Thymus (tissue), 11 donors: ENCODE measurements at regions not wholly inside any gene's neighbourhood (a gene's known extent, or its start where the extent isn't known, plus 50 kb on each side); places are given as distances from the start of the nearest gene placed in this dataset.

Source experiments
- DNase-seq, 9 donors: peaks; one replicate each; pipeline ENCODE4 v3.0.0-alpha.2; 2013; ENCODE audit warnings: low spot score in 9 of 9, low read depth in 6 of 9, missing footprints in 1 of 9
- H3K27ac ChIP-seq, 2 donors: one replicate each; pipeline ENCODE4 v1.5.1; 2013; ENCODE audit warnings: control low read depth in 1 of 2, low read depth in 1 of 2, low read length in 1 of 2, mild to moderate bottlenecking in 1 of 2, moderate library complexity in 1 of 2
- H3K27me3 ChIP-seq, 2 donors: one replicate each; pipeline ENCODE4 v1.5.1; 2013; ENCODE audit warnings: low read length in 1 of 2; ENCODE audit not compliant: control insufficient read depth in 2 of 2, insufficient read depth in 1 of 2
- H3K36me3 ChIP-seq, 2 donors: one replicate each; pipeline ENCODE4 v1.5.1; 2013; ENCODE audit warnings: low read length in 1 of 2, mild to moderate bottlenecking in 1 of 2, moderate library complexity in 1 of 2; ENCODE audit not compliant: control insufficient read depth in 2 of 2, insufficient read depth in 2 of 2
- H3K4me1 ChIP-seq, 2 donors: one replicate each; pipeline ENCODE4 v1.5.1; 2013; ENCODE audit warnings: low read length in 2 of 2; ENCODE audit not compliant: control insufficient read depth in 2 of 2, insufficient read depth in 2 of 2
- H3K4me3 ChIP-seq, 2 donors: one replicate each; pipeline ENCODE4 v1.5.1; 2013; ENCODE audit warnings: low read length in 2 of 2, control low read depth in 1 of 2, mild to moderate bottlenecking in 1 of 2
- H3K9me3 ChIP-seq, 2 donors: one replicate each; pipeline ENCODE4 v1.5.1; 2013; ENCODE audit warnings: low read length in 1 of 2, mild to moderate bottlenecking in 1 of 2; ENCODE audit not compliant: control insufficient read depth in 2 of 2, insufficient read depth in 1 of 2
- WGBS: extraction: QIAGEN DNeasy Blood & Tissue Kit; methylation state at CpG from one replicate; pipeline ENCODE4 v1.1.7; 2013; 5-methylcytosine and 5-hydroxymethylcytosine counted together
- donor health status: healthy.

DNA sequence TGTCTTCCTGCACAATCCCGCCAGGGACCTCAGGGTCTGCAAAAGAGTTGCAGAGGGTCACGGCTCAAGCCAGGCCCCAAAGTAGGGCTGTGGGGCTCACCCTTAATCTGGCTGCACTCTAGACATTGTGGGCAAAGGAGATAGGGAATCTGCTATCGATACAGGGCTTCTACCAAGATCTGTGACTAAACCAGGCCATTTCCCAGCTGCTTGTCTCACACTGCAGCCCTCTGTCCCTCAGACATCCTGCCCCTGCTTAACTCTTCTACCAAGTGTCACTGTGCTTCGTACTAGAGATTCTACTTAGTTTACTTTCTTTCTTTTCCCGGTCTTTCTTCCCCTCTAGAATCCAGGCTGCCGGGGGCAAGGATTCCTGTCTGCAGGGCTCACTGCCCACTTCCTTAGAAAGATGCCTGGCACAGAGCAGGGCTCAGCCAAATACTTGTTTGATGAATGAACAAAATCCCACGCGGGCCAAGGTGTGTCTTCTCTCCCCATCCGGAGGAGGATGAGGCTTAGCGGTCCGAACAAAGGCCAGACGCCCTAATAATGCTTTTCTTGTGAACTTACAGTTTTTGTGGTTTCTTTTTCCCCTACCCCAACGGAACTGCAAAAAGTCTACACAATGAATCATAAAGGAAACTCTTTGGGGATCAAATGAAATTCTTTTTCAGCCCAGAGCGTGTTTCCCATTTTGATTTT is 61.3 kb upstream of the ANO1 start:
- H3K36me3 ChIP-seq = no peaks in the 10 kb centered on the region
- 54% methylated on average over 14 of the region's 14 CpGs for WGBS
- no peaks in the 10 kb centered on the region for H3K4me1 ChIP-seq
- H3K4me3 ChIP-seq = no peak overlapping the region
- H3K27me3 ChIP-seq = no peaks in the 10 kb centered on the region
- H3K27ac ChIP-seq = no peak overlapping the region
- no peak for DNase-seq
- no peaks in the 10 kb centered on the region for H3K9me3 ChIP-seq

GRCh38 chr11:70018816-70019215 is 59.3 kb upstream of the ANO1 start:
- Histone ChIP-seq H3K4me1 (no peaks in the 10 kb centered on the region), H3K36me3 (no peaks in the 10 kb centered on the region), H3K27me3 (no peaks in the 10 kb centered on the region), H3K27ac (no peak overlapping the region), H3K9me3 (no peaks in the 10 kb centered on the region), H3K4me3 (no peak overlapping the region)
- 90% methylated on average over 6 of the region's 6 CpGs for WGBS
- DNase-seq = no peak

DNA sequence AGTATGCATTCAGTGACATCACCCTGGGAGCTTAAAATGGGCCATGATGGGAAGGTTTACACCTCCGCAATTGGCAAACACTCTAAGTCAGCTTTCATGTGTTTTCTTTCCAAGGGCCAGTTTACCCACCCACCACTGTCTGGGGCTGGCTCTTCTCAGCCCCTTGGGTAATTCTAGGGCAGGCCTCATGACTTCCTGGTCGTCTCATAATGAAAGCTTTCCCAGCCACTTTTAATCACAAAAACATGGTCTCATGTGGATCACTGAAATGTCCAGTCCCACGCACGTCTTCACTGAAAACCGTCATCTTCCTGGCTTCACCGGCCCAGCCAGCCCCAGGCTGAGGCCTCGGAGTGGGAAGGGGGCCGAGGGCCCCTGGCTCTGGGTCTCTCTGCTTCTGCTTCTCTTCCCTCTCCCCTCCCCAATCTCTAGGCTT is 58.5 kb upstream of the ANO1 start:
- Histone ChIP-seq H3K4me1 (no peaks in the 10 kb centered on the region), H3K36me3 (no peaks in the 10 kb centered on the region), H3K27me3 (no peaks in the 10 kb centered on the region), H3K9me3 (no peaks in the 10 kb centered on the region), H3K4me3 (no peak overlapping the region), H3K27ac (no peak overlapping the region)
- WGBS = 83% methylated on average over 8 of the region's 8 CpGs
- DNase-seq = no peak

DNA sequence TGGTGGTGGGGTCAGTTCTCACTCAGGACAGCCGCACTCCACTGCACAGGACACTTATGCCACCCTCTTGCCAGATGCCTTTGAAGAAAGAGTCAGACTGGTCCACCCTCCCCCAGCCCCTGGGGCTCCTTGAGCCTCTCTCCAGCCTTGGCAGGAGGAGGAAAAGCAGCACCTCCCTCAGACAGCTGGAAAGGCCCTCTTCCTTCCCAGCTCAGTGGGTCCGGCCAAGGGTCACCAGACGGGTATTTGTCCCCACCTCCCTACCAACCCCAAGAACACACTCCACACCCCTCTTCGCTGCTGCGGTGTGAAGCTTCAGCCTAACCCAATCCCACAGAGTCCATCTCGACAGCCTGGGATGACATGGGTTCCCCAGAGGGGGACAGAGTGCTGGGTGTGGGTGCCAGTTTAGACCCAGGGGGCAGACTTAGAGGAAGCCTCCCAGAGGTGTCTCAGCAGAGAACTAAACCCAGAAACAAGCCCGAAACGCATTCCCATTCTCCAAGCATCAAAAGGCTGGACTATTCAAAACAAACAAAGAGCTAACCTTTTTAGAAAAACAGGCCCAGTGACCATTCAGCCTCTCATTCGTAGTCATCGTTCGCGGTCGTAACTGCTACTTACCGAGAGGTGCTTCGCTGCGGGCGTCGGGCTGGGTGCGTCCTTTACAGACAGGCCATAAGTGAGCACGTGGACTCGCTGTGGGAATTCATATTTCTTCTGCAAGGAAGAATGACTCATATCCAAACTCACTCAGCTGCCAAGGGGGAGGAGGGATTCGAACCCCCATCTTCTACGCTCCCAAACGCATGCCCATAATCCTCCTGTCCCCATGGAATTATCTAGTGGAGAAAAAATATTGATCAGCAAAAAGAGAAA is 57.5 kb upstream of the ANO1 start:
- WGBS = 93% methylated on average over 24 of the region's 24 CpGs
- no peaks in the 10 kb centered on the region for H3K9me3 ChIP-seq
- no peaks in the 10 kb centered on the region for H3K4me1 ChIP-seq
- DNase-seq = no peak
- H3K36me3 ChIP-seq = no peaks in the 10 kb centered on the region
- H3K4me3 ChIP-seq = no peak overlapping the region
- no peaks in the 10 kb centered on the region for H3K27me3 ChIP-seq
- no peak overlapping the region for H3K27ac ChIP-seq

DNA sequence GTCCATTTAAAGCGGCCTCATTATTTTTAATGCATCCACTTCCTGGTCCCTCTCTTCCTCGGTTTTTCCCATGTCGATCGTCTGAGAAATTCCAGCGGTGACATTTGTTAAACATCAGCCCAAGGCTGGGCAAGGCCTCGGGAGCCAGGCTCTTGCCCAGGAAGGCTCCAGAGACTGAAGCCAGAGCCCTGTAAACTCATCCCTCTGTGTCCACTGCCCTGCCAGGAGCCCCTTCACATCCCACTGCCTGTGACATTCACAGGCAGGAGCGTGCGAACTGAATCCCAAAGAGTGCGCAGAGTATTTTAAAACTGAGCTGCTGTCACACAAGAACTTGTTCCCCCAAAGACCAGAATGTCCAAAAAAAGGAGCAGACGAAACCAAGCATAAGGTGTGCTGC is 56.5 kb upstream of the ANO1 start:
- no peaks in the 10 kb centered on the region for H3K27me3 ChIP-seq
- H3K27ac ChIP-seq = no peak overlapping the region
- WGBS = 93% methylated on average over 10 of the region's 10 CpGs
- H3K36me3 ChIP-seq = no peaks in the 10 kb centered on the region
- no peaks in the 10 kb centered on the region for H3K9me3 ChIP-seq
- no peak overlapping the region for H3K4me3 ChIP-seq
- DNase-seq = no peak
- H3K4me1 ChIP-seq = no peaks in the 10 kb centered on the region

DNA sequence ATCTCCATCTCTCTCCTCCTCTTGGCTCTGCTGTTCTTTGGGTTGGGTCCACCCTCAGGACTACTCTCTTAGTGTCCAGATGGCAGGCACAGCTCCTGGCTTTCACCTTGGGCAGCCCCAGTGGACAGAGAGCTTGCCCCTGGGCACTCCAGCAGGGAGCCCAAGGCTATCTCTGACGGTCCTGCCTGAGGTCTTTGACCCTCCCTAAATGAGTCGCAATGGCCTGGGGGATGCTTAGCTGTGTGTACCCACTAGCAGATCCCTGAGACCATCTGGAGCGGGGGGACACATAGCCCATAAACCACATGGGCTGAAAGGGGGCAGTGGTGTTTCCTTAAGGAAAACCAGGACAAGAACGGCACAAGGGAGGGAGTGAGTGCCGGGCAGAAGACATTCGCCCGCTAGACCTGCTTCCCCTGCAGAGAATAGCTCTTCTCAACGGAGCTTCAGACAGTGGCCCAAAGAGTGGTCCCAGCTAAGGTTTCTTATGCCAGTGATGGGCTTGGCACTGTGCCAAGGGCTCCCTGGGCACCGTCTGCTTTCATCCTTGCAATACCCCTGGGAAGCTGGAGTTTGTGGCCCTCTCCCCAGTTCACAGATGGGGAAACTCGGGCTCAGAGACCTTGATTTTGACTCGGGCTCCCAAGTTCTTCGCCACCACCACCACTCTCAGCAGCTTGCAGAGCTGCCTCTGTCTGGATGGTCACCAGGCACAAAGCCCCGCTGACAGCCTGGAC is 53.9 kb upstream of the ANO1 start:
- whole genome bisulfite sequencing = 87% methylated on average over 13 of the region's 13 CpGs
- H3K27me3 ChIP-seq = no peaks in the 10 kb centered on the region
- H3K4me3 ChIP-seq = no peak overlapping the region
- DNase-seq = no peak
- no peaks in the 10 kb centered on the region for H3K36me3 ChIP-seq
- H3K4me1 ChIP-seq = no peaks in the 10 kb centered on the region
- H3K9me3 ChIP-seq = no peaks in the 10 kb centered on the region
- no peak overlapping the region for H3K27ac ChIP-seq

- H3K4me3 ChIP-seq = no peak overlapping the region
- no peak overlapping the region for H3K27ac ChIP-seq
- H3K9me3 ChIP-seq = no peaks in the 10 kb centered on the region
- no peaks in the 10 kb centered on the region for H3K4me1 ChIP-seq
- no peak for DNase-seq
- WGBS = 95% methylated on average over 3 of the region's 3 CpGs
- no peaks in the 10 kb centered on the region for H3K27me3 ChIP-seq
- H3K36me3 ChIP-seq = no peaks in the 10 kb centered on the region
These were observed 53.4 kb upstream of the ANO1 start for GRCh38 chr11:70024773-70025045.

DNA sequence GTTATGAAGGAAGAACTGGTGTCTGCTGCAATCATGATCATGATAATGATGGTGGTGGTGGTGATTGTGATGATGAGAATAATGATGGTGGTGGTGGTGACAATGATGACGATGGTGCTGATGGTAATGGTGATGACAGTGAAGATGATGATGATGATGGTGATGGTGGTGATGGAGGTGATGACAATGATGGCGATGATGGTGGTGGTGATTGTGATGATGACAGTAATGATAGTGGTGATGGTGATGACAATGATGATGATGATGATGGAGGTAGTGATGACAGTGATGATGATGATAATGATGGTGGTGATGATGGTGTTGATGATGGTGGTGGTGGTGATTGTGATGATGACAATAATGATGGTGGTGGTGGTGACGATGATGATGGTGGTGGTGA is 52.8 kb upstream of the ANO1 start:
- DNase-seq = no peak
- H3K27me3 ChIP-seq = no peaks in the 10 kb centered on the region

DNA sequence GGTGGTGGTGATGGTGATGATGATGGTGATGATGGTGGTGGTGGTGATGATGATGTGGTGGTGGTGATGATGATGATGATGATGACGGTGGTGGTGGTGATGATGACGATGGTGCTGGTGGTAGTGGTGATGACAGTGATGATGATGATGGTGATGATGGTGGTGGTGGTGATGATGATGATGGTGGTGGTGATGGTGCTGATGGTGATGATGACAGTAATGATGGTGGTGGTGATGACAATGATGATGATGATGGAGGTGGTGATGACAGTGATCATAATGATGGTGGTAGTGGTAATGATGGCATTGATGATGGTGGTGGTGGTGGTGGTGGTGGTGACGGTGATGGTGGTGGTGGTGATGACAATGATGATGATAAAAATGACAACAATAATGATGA is 52.1 kb upstream of the ANO1 start:
- H3K36me3 ChIP-seq = no peaks in the 10 kb centered on the region
- H3K27me3 ChIP-seq = no peaks in the 10 kb centered on the region
- no peak for DNase-seq
- H3K9me3 ChIP-seq = no peaks in the 10 kb centered on the region
- 81% methylated on average over 3 of the region's 3 CpGs for WGBS
- H3K27ac ChIP-seq = no peak overlapping the region
- no peak overlapping the region for H3K4me3 ChIP-seq
- H3K4me1 ChIP-seq = no peaks in the 10 kb centered on the region

More for the DNA sequence above, 52.8 kb upstream of the ANO1 start:
- Histone ChIP-seq H3K9me3 (no peaks in the 10 kb centered on the region), H3K36me3 (no peaks in the 10 kb centered on the region), H3K4me3 (no peak overlapping the region), H3K27ac (no peak overlapping the region), H3K4me1 (no peaks in the 10 kb centered on the region)
- WGBS = 97% methylated on average over 3 of the region's 3 CpGs
